Hepatocyte (in vitro differentiated cells): ENCODE measurements at regions not wholly inside any gene's neighbourhood (a gene's known extent, or its start where the extent isn't known, plus 50 kb on each side); places are given as distances from the start of the nearest gene placed in this dataset.

ENCODE experiments used
- CTCF ChIP-seq: fragments of 200-600 bp; sonication (generic); IDR thresholded peaks from 2 replicates; pipeline ENCODE4 v1.5.1; 2016; ENCODE audit warnings: antibody characterized with exemption, mild to moderate bottlenecking; ENCODE audit not compliant: poor library complexity
- EZH2 ChIP-seq: fragments of 200-600 bp; sonication (generic); IDR thresholded peaks from 2 replicates; pipeline ENCODE4 v1.6.1; 2016; ENCODE audit warnings: antibody characterized with exemption, mild to moderate bottlenecking, borderline replicate concordance
- EZH2phosphoT487 ChIP-seq: fragments of 200-600 bp; sonication (generic); IDR thresholded peaks from one replicate; pipeline ENCODE4 v1.6.1; 2018; ENCODE audit warnings: antibody characterized with exemption, mild to moderate bottlenecking, low read depth, moderate library complexity; ENCODE audit not compliant: unreplicated experiment, severe bottlenecking

- TF ChIP-seq EZH2phosphoT487, result no peak
- TF ChIP-seq CTCF, result no peak
- no peak for TF ChIP-seq EZH2
Measured at GRCh38 chr3:13125092-13126015, 52.1 kb upstream of the IQSEC1 start.
